Lower leg skin (tissue), 4 donors: ENCODE measurements at regions not wholly inside any gene's neighbourhood (a gene's known extent, or its start where the extent isn't known, plus 50 kb on each side); places are given as distances from the start of the nearest gene placed in this dataset.

ENCODE experiments used
- DNase-seq, 2 donors: peaks; one replicate each; pipeline ENCODE4 v3.0.0-alpha.2; 2019; ENCODE audit warnings: low spot score in 2 of 2
- H3K4me3 ChIP-seq: fragments of 200-600 bp; sonication (generic); 2 replicates; pipeline ENCODE4 v1.5.1; 2017; ENCODE audit warnings: mild to moderate bottlenecking, low read depth; ENCODE audit not compliant: poor library complexity, severe bottlenecking
- POLR2A ChIP-seq, 2 donors: fragments of 450-650 bp; IDR thresholded peaks; one replicate each; pipeline ENCODE4 v1.6.1; 2016 to 2017; ENCODE audit warnings: antibody characterized with exemption in 2 of 2, mild to moderate bottlenecking in 1 of 2, moderate library complexity in 1 of 2
- WGBS, 2 donors: methylation state at CpG; one replicate each; pipeline ENCODE4 v1.1.5; 2018; 5-methylcytosine and 5-hydroxymethylcytosine counted together
- intact Hi-C: fragments of 100-400 bp; cut with DNase I; formaldehyde crosslinking; loops from one replicate; pipeline ENCODE4 v1.15.0; 2023; ENCODE audit warnings: low total_unique reads
- TF ChIP-seq, protein P1 (sequence below), 3 donors: fragments of 450-650 bp; IDR thresholded peaks; one replicate each; pipeline ENCODE4 v1.5.1; 2016; ENCODE audit warnings: antibody characterized with exemption in 3 of 3, mild to moderate bottlenecking in 3 of 3, moderate library complexity in 2 of 3

GRCh38 chr12:126248871-126249403 is 1183.7 kb downstream of the AACS start:
- DNase-seq = no peak
- intact Hi-C loops = no loop called here
- 81% methylated on average over 8 of the region's 8 CpGs for WGBS, 2 donors
- no peak overlapping the region for H3K4me3 ChIP-seq
- TF ChIP-seq POLR2A (IDR thresholded peaks at IDR 0.05) = no peak
- TF ChIP-seq, protein P1, sequence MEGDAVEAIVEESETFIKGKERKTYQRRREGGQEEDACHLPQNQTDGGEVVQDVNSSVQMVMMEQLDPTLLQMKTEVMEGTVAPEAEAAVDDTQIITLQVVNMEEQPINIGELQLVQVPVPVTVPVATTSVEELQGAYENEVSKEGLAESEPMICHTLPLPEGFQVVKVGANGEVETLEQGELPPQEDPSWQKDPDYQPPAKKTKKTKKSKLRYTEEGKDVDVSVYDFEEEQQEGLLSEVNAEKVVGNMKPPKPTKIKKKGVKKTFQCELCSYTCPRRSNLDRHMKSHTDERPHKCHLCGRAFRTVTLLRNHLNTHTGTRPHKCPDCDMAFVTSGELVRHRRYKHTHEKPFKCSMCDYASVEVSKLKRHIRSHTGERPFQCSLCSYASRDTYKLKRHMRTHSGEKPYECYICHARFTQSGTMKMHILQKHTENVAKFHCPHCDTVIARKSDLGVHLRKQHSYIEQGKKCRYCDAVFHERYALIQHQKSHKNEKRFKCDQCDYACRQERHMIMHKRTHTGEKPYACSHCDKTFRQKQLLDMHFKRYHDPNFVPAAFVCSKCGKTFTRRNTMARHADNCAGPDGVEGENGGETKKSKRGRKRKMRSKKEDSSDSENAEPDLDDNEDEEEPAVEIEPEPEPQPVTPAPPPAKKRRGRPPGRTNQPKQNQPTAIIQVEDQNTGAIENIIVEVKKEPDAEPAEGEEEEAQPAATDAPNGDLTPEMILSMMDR (IDR thresholded peaks at IDR 0.05) = no peak

DNA sequence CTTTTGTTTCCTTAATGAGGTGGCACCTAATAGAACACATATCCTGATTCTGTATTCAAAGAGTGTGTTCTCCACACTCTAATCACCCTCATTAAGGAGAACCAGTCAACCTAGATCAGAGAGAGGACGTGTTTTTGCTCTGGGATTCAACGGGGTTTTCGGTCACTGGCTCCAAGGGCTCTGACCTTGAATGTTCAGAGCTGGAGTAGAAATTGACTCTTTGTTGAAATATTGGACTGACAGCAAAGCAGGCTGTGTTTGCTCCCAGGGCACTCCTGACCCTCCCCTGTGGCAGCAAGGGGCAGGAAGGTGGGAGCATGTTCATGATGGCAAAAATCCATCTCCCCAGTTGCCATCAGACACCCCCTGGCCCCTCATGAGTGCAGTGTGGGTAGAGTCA is 1193.0 kb downstream of the AACS start:
- DNase-seq = no peak
- 87 to 93% methylated on average over 3 of the region's 3 CpGs for WGBS, 2 donors
- TF ChIP-seq POLR2A (IDR thresholded peaks at IDR 0.05) = no peak
- TF ChIP-seq, protein P1 (IDR thresholded peaks at IDR 0.05) = no peak
- no peak overlapping the region for H3K4me3 ChIP-seq
- intact Hi-C loops = no loop called here

GRCh38 chr12:126262829-126263228 is 1197.6 kb downstream of the AACS start:
- no peak overlapping the region for H3K4me3 ChIP-seq
- 93 to 94% methylated on average over 5 of the region's 5 CpGs for WGBS, 2 donors
- intact Hi-C loops = no loop called here
- no peak for DNase-seq
- no peak for TF ChIP-seq POLR2A (IDR thresholded peaks at IDR 0.05)
- TF ChIP-seq, protein P1 (IDR thresholded peaks at IDR 0.05) = no peak

DNA sequence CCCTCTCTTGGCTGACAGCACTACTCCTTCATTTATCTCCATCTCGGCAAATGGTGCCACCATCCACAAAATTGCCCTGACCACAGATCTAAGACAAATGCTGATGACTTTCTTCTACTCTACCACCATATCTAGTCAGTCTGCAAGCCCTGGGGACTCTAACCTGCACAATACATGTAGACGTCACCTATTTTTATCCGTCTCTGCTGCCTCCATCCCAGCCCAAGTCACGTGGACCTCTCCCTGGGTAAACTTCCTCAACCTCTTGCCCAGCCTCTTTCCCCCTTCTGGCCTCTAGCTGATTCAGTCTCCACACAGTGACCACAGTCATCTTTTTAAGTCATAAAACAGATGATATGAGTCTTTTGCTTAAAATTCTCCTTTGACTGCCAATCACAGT is 1203.0 kb downstream of the AACS start:
- intact Hi-C loops = no loop called here
- WGBS, 2 donors = 85 to 93% methylated on average over 4 of the region's 4 CpGs
- H3K4me3 ChIP-seq = no peak overlapping the region
- DNase-seq = no peak
- TF ChIP-seq POLR2A (IDR thresholded peaks at IDR 0.05) = no peak
- TF ChIP-seq, protein P1 (IDR thresholded peaks at IDR 0.05) = no peak

- H3K4me3 ChIP-seq = no peak overlapping the region
- intact Hi-C loops = no loop called here
- TF ChIP-seq POLR2A (IDR thresholded peaks at IDR 0.05) = no peak
- TF ChIP-seq, protein P1 (IDR thresholded peaks at IDR 0.05) = no peak
- WGBS, 2 donors = 53 to 56% methylated on average over 3 of the region's 3 CpGs
- DNase-seq = no peak
Measured at GRCh38 chr12:126271159-126271558, 1205.9 kb downstream of the AACS start.

DNA sequence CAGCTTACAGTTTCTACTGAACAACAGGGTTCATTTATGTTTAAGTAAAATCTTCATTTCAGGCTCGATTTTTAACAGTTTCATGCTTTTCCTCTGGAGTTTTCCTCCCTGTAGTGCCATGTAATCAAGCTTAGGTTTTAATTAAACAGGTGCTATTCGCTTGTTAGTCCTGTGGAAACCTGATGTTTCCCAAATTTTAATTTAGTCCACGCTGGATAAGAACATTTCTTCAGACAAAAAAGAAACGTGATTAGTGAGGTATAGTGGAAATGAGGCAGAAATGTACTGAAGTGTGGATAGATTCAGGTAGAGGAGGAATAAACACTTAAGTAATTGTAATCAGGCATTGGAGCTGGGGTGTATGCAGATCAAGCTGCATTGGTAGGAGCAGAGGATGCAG is 1217.5 kb downstream of the AACS start:
- TF ChIP-seq POLR2A (IDR thresholded peaks at IDR 0.05) = no peak
- TF ChIP-seq, protein P1 (IDR thresholded peaks at IDR 0.05) = no peak
- intact Hi-C loops = no loop called here
- 66 to 70% methylated on average over 4 of the region's 4 CpGs for WGBS, 2 donors
- no peak for DNase-seq
- no peak overlapping the region for H3K4me3 ChIP-seq
